C4-2B (cell line): ENCODE measurements at regions not wholly inside any gene's neighbourhood (a gene's known extent, or its start where the extent isn't known, plus 50 kb on each side); places are given as distances from the start of the nearest gene placed in this dataset.

Experiments used
- H3K27ac ChIP-seq: fragments of 450-650 bp; 2 replicates; pipeline ENCODE4 v1.5.1; 2017
- ZFX ChIP-seq: fragments of 450-650 bp; IDR thresholded peaks from 2 replicates; pipeline ENCODE4 v1.6.1; 2017
- TF ChIP-seq, protein P1 (sequence below): fragments of 450-650 bp; conservative IDR thresholded peaks from 2 replicates; pipeline ENCODE4 v1.5.1; 2017; ENCODE audit warnings: mild to moderate bottlenecking

DNA sequence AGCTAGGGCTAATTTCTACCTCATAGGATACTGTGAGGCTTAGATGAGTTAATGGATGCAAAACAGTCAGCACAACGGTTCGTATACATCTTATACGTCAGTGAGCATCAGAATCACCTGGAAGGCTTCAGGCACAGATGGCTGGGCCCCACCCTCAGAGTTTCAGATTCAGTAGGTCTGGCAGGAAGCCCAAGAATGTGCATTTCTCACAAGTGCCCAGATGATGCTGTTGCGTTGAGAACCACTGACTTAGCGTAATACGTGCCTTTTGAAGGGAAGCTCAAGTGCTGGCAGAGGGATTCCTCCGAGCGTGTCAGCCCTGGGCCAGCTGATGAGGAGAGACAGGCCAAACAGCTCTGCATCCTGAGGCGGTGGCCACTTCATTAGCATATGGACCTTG lies 117.1 kb upstream of the WWC1 start:
- no peak for TF ChIP-seq ZFX
- TF ChIP-seq, protein P1, sequence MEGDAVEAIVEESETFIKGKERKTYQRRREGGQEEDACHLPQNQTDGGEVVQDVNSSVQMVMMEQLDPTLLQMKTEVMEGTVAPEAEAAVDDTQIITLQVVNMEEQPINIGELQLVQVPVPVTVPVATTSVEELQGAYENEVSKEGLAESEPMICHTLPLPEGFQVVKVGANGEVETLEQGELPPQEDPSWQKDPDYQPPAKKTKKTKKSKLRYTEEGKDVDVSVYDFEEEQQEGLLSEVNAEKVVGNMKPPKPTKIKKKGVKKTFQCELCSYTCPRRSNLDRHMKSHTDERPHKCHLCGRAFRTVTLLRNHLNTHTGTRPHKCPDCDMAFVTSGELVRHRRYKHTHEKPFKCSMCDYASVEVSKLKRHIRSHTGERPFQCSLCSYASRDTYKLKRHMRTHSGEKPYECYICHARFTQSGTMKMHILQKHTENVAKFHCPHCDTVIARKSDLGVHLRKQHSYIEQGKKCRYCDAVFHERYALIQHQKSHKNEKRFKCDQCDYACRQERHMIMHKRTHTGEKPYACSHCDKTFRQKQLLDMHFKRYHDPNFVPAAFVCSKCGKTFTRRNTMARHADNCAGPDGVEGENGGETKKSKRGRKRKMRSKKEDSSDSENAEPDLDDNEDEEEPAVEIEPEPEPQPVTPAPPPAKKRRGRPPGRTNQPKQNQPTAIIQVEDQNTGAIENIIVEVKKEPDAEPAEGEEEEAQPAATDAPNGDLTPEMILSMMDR = no peak

GRCh38 chr5:168176251-168176650 lies 115.2 kb upstream of the WWC1 start:
- TF ChIP-seq ZFX = no peak
- TF ChIP-seq, protein P1 = no peak
- H3K27ac ChIP-seq = no peak overlapping the region

More for the DNA sequence above, 117.1 kb upstream of the WWC1 start:
- H3K27ac ChIP-seq = no peak overlapping the region

- H3K27ac ChIP-seq = no peak overlapping the region
- TF ChIP-seq, protein P1 = no peak
- TF ChIP-seq ZFX = no peak
Observed at GRCh38 chr5:168176941-168177340, 114.5 kb upstream of the WWC1 start.

- no peak overlapping the region for H3K27ac ChIP-seq
Observed at GRCh38 chr5:168177831-168178450, 113.5 kb upstream of the WWC1 start.

DNA sequence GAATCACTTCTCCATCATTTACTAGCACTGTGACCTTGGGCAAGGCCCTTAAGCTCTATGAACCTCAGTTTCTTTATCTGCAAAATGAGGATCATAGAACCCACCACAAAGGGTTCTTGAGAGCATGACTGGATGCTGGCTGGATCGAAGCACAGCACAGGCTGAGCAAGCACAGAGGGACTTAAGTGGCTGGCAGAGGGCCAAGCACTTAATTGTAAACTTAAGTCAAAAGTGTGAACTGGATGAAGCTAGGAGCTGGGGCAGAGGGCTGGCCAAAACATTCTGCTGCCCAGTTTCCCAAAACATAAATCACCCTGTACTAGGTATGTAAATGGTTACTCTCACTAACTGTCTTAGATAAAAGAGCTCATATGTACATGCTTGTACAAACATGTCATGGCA lies 112.3 kb upstream of the WWC1 start:
- TF ChIP-seq ZFX = no peak
- TF ChIP-seq, protein P1 = no peak
- H3K27ac ChIP-seq = no peak overlapping the region

More at GRCh38 chr5:168177831-168178450, 113.5 kb upstream of the WWC1 start:
- no peak for TF ChIP-seq ZFX

- no peak for TF ChIP-seq ZFX
- TF ChIP-seq, protein P1 = no peak
- no peak overlapping the region for H3K27ac ChIP-seq
Observed at GRCh38 chr5:168182269-168182668, 109.2 kb upstream of the WWC1 start.

GRCh38 chr5:168184103-168184502 lies 107.3 kb upstream of the WWC1 start:
- TF ChIP-seq, protein P1 = no peak
- no peak for TF ChIP-seq ZFX
- no peak overlapping the region for H3K27ac ChIP-seq
